ENCODE measurements at regions not wholly inside any gene's neighbourhood (a gene's known extent, or its start where the extent isn't known, plus 50 kb on each side); places are given as distances from the start of the nearest gene placed in this dataset.

DNA sequence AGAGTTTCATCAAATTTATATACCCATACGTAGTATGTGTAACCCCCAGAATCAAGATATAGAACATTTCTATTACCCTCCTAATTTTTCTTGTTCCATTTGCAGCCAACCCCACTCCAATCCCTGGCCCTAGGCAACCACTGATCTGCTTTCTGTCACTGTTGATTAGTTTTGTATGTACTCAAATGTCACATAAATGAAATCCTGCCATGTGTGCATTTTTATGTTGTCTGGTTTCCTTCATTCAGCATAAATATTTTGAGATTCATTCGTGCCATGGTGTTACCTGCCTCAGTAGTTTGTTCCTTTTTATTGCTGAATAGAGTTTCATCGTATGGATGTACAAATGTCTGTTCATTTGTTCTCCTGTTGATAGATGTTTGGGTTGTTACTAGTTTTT, 126.3 kb downstream of the MID1IP1 start:
- TF ChIP-seq POLR2AphosphoS5 (IDR thresholded peaks at IDR 0.05) (no peak), EZH2 (IDR thresholded peaks at IDR 0.05; ENCODE audit: borderline replicate concordance, insufficient read depth, low read length, poor library complexity, severe bottlenecking) (no peak), EP300 (conservative IDR thresholded peaks at IDR 0.05; ENCODE audit: poor library complexity, severe bottlenecking) (no peak), MXI1 (conservative IDR thresholded peaks at IDR 0.05; ENCODE audit: poor library complexity, severe bottlenecking) (no peak)
- TF ChIP-seq, protein P1, sequence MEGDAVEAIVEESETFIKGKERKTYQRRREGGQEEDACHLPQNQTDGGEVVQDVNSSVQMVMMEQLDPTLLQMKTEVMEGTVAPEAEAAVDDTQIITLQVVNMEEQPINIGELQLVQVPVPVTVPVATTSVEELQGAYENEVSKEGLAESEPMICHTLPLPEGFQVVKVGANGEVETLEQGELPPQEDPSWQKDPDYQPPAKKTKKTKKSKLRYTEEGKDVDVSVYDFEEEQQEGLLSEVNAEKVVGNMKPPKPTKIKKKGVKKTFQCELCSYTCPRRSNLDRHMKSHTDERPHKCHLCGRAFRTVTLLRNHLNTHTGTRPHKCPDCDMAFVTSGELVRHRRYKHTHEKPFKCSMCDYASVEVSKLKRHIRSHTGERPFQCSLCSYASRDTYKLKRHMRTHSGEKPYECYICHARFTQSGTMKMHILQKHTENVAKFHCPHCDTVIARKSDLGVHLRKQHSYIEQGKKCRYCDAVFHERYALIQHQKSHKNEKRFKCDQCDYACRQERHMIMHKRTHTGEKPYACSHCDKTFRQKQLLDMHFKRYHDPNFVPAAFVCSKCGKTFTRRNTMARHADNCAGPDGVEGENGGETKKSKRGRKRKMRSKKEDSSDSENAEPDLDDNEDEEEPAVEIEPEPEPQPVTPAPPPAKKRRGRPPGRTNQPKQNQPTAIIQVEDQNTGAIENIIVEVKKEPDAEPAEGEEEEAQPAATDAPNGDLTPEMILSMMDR (IDR thresholded peaks at IDR 0.05; ENCODE audit: poor library complexity, severe bottlenecking) = no peak
